C1 segment of cervical spinal cord (tissue), 14 donors: ENCODE measurements at regions not wholly inside any gene's neighbourhood (a gene's known extent, or its start where the extent isn't known, plus 50 kb on each side); places are given as distances from the start of the nearest gene placed in this dataset.
A peak's percentile ranks its signal among the peaks of the same experiment; 100 is the strongest.

ENCODE experiments used
- DNase-seq, 14 donors: peaks; one replicate each; lab custom pipeline; 2025; lab: John Stamatoyannopoulos, UW

- DNase-seq = no peak
These were observed 210.2 kb upstream of the PKDCC start for GRCh38 chr2:41837610-41838009.

GRCh38 chr2:41840702-41841551 lies 206.9 kb upstream of the PKDCC start:
- peak; percentile 66 to 95 (median 90) for DNase-seq

GRCh38 chr2:41846962-41847361 lies 200.9 kb upstream of the PKDCC start:
- no peak for DNase-seq

GRCh38 chr2:41847744-41848441 lies 199.9 kb upstream of the PKDCC start:
- DNase-seq = no peak

- DNase-seq = no peak
These were observed 196.3 kb upstream of the PKDCC start for GRCh38 chr2:41851554-41851953.

- peak in 4 of 14 donors; percentile 2 to 35 (median 22) for DNase-seq
These were observed 194.2 kb upstream of the PKDCC start for GRCh38 chr2:41853427-41854191.

- DNase-seq = no peak
These were observed 193.6 kb upstream of the PKDCC start for GRCh38 chr2:41854227-41854626.

- no peak for DNase-seq
These were observed 190.9 kb upstream of the PKDCC start for GRCh38 chr2:41856946-41857345.

- DNase-seq = no peak
These were observed 188.0 kb upstream of the PKDCC start for GRCh38 chr2:41859615-41860514.

GRCh38 chr2:41863062-41863461 lies 184.8 kb upstream of the PKDCC start:
- no peak for DNase-seq

- no peak for DNase-seq
These were observed 182.6 kb upstream of the PKDCC start for GRCh38 chr2:41865263-41865662.

GRCh38 chr2:41867553-41867952 lies 180.3 kb upstream of the PKDCC start:
- no peak for DNase-seq

GRCh38 chr2:41869542-41870264 lies 178.1 kb upstream of the PKDCC start:
- DNase-seq = peak in 12 of 14 donors; percentile 13 to 74 (median 44)

GRCh38 chr2:41870265-41870585 lies 177.6 kb upstream of the PKDCC start:
- no peak for DNase-seq

- no peak for DNase-seq
These were observed 176.7 kb upstream of the PKDCC start for GRCh38 chr2:41871080-41871479.

- DNase-seq = no peak
These were observed 175.2 kb upstream of the PKDCC start for GRCh38 chr2:41872646-41873045.

- DNase-seq = no peak
These were observed 174.5 kb upstream of the PKDCC start for GRCh38 chr2:41873102-41874031.

- no peak for DNase-seq
These were observed 170.6 kb upstream of the PKDCC start for GRCh38 chr2:41877114-41877678.

- DNase-seq = no peak
These were observed 169.8 kb upstream of the PKDCC start for GRCh38 chr2:41878056-41878455.
